GM06990 (cell line): ENCODE measurements at regions not wholly inside any gene's neighbourhood (a gene's known extent, or its start where the extent isn't known, plus 50 kb on each side); places are given as distances from the start of the nearest gene placed in this dataset.
A peak's percentile ranks its signal among the peaks of the same experiment; 100 is the strongest.

Experiments used
- DNase-seq: peaks from one replicate; pipeline ENCODE4 v3.0.0-alpha.2; 2011; ENCODE audit not compliant: insufficient read length; ENCODE audit errors: extremely low read depth
- H3K27me3 ChIP-seq: replicated peaks from 2 replicates; pipeline ENCODE4 v1.6.0; 2011; ENCODE audit warnings: low read length; ENCODE audit not compliant: control insufficient read depth, insufficient read depth
- H3K36me3 ChIP-seq: 2 replicates; pipeline ENCODE4 v1.5.1; 2011; ENCODE audit warnings: low read length; ENCODE audit not compliant: control insufficient read depth, insufficient read depth
- H3K4me3 ChIP-seq: replicated peaks from 2 replicates; pipeline ENCODE4 v1.5.1; 2011; ENCODE audit warnings: low read depth, mild to moderate bottlenecking, control low read depth, low read length
- TF ChIP-seq, protein P1 (sequence below): IDR thresholded peaks from 2 replicates; pipeline ENCODE4 v1.5.1; 2011; ENCODE audit warnings: low read length, control low read depth, mild to moderate bottlenecking, inconsistent platforms; ENCODE audit not compliant: insufficient read depth, poor library complexity, severe bottlenecking

DNA sequence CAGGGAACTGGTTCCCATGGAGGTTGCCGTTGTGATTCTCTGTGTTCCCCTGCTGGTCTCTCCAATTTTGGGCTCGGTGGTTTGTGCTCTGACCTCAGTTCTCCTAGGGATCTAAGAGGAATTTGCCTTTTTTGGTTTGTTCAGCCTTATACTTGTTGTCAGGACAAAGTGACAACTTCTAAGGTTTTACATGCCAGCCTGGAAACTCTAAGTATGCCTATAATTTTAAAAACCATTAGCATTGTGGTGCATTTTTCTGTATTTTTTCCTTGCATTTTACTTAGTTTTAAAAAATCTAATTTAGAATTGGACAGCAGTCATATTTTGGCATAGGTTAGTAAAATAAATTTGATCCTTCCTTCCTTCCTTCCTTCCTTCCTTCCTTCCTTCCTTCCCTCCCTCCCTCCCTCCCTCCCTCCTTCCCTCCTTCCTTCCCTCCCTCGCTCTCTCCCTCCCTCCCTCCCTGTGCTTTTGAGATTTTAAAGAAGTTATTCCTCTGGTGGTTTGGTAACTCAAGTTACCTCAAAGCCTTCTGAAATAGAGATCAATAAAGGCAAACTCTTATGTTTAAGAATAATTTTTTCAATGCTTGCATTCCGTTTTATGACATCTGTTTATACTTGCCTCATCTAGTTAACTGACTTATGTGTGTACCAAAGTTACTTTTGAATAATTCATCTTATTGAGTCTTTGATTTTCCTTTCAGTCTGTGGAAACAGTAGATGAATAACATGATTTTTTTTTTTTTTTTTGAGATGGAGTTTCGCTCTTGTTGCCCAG lies 141.3 kb upstream of the RGS17 start:
- Histone ChIP-seq H3K4me3 (no peak overlapping the region), H3K27me3 (no peaks in the 10 kb centered on the region; the same call in 1 of the 2 replicates), H3K36me3 (no peaks in the 10 kb centered on the region)
- no peak for DNase-seq
- TF ChIP-seq, protein P1, sequence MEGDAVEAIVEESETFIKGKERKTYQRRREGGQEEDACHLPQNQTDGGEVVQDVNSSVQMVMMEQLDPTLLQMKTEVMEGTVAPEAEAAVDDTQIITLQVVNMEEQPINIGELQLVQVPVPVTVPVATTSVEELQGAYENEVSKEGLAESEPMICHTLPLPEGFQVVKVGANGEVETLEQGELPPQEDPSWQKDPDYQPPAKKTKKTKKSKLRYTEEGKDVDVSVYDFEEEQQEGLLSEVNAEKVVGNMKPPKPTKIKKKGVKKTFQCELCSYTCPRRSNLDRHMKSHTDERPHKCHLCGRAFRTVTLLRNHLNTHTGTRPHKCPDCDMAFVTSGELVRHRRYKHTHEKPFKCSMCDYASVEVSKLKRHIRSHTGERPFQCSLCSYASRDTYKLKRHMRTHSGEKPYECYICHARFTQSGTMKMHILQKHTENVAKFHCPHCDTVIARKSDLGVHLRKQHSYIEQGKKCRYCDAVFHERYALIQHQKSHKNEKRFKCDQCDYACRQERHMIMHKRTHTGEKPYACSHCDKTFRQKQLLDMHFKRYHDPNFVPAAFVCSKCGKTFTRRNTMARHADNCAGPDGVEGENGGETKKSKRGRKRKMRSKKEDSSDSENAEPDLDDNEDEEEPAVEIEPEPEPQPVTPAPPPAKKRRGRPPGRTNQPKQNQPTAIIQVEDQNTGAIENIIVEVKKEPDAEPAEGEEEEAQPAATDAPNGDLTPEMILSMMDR = no peak

DNA sequence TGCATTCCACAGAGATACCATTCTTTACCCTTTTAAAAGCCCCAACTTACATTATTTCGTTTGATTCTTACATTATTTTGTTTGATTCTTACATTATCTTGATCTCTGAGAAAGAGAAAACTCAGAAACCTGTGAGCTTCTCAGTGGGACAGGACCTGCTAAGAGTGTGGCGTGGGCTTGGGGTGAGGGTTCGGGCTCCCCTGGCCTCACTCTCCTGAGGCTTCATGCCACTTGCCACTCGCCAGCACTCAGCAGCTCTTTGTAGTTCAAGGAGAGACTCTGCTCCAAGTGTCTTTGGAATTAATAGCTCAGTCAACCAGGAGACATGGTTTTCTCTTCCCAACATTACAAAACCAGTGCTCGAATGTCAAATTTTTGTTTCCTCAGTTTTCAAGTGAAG lies 132.4 kb upstream of the RGS17 start:
- Histone ChIP-seq H3K4me3 (no peak overlapping the region), H3K36me3 (no peaks in the 10 kb centered on the region), H3K27me3 (no peaks in the 10 kb centered on the region)
- TF ChIP-seq, protein P1 = no peak
- no peak for DNase-seq

DNA sequence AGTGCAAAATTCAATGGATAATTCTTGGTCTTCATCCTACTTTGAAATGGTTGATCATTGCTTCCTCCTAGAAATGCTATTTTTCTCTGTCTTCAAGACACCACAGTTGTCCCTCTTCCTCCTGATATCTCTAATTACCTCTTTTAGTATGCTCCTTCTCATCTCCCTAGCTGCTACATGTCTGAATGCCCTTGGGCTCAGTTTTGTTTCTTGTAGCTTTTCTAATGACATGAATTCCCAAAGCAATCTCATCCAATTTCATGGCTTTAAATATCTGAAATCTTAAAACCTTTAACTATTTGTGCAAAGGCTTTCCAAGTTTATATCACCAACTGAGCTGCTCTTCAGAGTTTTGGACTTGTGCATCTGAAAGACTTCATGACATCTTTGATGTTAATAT lies 120.2 kb upstream of the RGS17 start:
- Histone ChIP-seq H3K27me3 (no peaks in the 10 kb centered on the region), H3K4me3 (no peak overlapping the region), H3K36me3 (no peaks in the 10 kb centered on the region)
- TF ChIP-seq, protein P1 = no peak
- no peak for DNase-seq

DNA sequence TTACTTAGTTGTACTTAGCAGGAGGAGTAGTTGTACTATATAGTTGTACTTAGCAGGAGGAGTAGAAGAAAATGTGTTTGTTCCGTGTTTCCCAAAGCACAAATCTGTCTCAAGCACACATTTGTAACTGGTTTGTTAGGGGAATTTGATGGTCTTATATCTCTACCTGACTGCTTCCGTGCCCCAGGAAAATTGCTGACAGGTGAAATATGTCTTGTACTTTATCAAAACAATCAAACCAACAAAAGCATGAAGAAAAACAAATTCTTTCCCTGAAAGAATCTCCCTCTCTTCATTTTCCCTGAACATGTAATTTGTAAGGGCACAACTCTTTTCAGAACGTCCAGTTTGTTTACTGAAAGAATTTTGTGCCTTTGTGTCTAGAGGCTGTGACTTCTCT lies 106.6 kb upstream of the RGS17 start:
- Histone ChIP-seq H3K4me3 (no peak overlapping the region), H3K36me3 (no peaks in the 10 kb centered on the region), H3K27me3 (no peaks in the 10 kb centered on the region)
- no peak for DNase-seq
- TF ChIP-seq, protein P1 = no peak

DNA sequence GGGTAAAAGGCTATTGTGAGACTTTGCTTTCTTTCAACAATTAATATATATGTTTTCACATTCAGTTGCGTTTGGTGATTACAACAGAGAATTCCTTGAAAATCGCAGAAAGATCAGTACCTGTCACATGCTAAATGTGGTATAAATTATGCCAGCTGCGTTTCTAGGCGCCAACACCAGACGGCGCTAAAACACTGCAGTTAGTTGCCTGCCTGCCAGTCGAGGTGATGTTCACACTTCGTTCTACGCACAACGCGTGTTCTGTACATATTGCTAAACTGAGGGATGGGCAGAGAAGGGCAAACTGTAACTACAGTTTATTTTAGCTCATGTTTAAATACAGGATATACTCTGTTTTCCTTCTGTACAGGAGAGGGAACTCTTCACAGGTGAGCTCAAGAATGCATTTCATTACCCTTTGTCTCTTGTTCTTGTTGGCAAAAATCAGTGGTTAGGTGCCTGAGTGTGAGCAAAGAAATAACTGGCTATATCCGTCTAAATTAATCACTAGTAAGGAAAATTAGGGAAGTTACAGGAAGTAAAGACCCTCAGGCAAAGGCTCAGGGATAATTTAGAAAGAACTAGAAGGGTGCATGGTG lies 100.1 kb upstream of the RGS17 start:
- H3K4me3 ChIP-seq = no peak overlapping the region
- TF ChIP-seq, protein P1 = peak; percentile 80
- H3K36me3 ChIP-seq = no peaks in the 10 kb centered on the region
- DNase-seq = no peak
- no peaks in the 10 kb centered on the region for H3K27me3 ChIP-seq
